ENCODE measurements at regions not wholly inside any gene's neighbourhood (a gene's known extent, or its start where the extent isn't known, plus 50 kb on each side); places are given as distances from the start of the nearest gene placed in this dataset.

- H3K36me3 Mint-ChIP-seq (ENCODE audit: low read depth, unreplicated experiment): no peaks in the 10 kb centered on the region
- Histone ChIP-seq H3K36me3 (ENCODE audit: insufficient read depth, low read length) (no peaks in the 10 kb centered on the region), H3K79me2 (ENCODE audit: insufficient read depth, low read length) (no peaks in the 10 kb centered on the region), H2AFZ (ENCODE audit: low read depth, low read length) (no peak overlapping the region), H3K4me1 (ENCODE audit: insufficient read depth, low read length) (peaks cover 7% of the 10 kb centered on the region), H4K20me1 (ENCODE audit: insufficient read depth, low read length) (no peaks in the 10 kb centered on the region), H3K27ac (ENCODE audit: low read depth, low read length) (no peak overlapping the region), H3K9ac (ENCODE audit: low read length) (no peak overlapping the region), H3K4me3 (ENCODE audit: insufficient read depth, low read depth, low read length) (no peak overlapping the region), H3K4me2 (ENCODE audit: low read length) (no peak overlapping the region), H3K27me3 (ENCODE audit: insufficient read depth, low read length) (no peaks in the 10 kb centered on the region), H3K9me3 (ENCODE audit: insufficient read depth, low read depth, low read length) (no peaks in the 10 kb centered on the region)
- peaks cover 10% of the 10 kb centered on the region for H3K4me1 Mint-ChIP-seq (ENCODE audit: low read depth, unreplicated experiment)
- TF ChIP-seq CTCF (IDR thresholded peaks at IDR 0.05; ENCODE audit: insufficient read depth, low read depth, low read length) (no peak), EZH2 (IDR thresholded peaks at IDR 0.05; ENCODE audit: insufficient read depth, low read length) (no peak)
- no peak overlapping the region for H3K4me3 Mint-ChIP-seq (ENCODE audit: unreplicated experiment)
- no peaks in the 10 kb centered on the region for H3K27me3 Mint-ChIP-seq (ENCODE audit: low read depth, unreplicated experiment)
- no peaks in the 10 kb centered on the region for H3K9me3 Mint-ChIP-seq (ENCODE audit: unreplicated experiment)
- no peak overlapping the region for H3K27ac Mint-ChIP-seq (ENCODE audit: unreplicated experiment)
- DNase-seq (ENCODE audit: low read depth): no peak
- no peak for FAIRE-seq
Measured at GRCh38 chr13:47502166-47502565, 498.9 kb downstream of the SUCLA2 start.

GRCh38 chr13:47499358-47500150, 501.5 kb downstream of the SUCLA2 start:
- Histone ChIP-seq H3K79me2 (ENCODE audit: insufficient read depth, low read length) (no peaks in the 10 kb centered on the region), H3K9me3 (ENCODE audit: insufficient read depth, low read depth, low read length) (no peaks in the 10 kb centered on the region), H3K9ac (ENCODE audit: low read length) (peak overlapping the region; percentile 52), H3K4me3 (ENCODE audit: insufficient read depth, low read depth, low read length) (peak overlapping the region; percentile 40), H3K4me1 (ENCODE audit: insufficient read depth, low read length) (peaks cover 7% of the 10 kb centered on the region), H2AFZ (ENCODE audit: low read depth, low read length) (peak overlapping the region; percentile 72), H3K27me3 (ENCODE audit: insufficient read depth, low read length) (no peaks in the 10 kb centered on the region), H3K36me3 (ENCODE audit: insufficient read depth, low read length) (no peaks in the 10 kb centered on the region), H4K20me1 (ENCODE audit: insufficient read depth, low read length) (no peaks in the 10 kb centered on the region), H3K27ac (ENCODE audit: low read depth, low read length) (peak overlapping the region; percentile 71), H3K4me2 (ENCODE audit: low read length) (peak overlapping the region; percentile 67)
- FAIRE-seq: peak; percentile 80
- Mint-ChIP-seq H3K27me3 (ENCODE audit: low read depth, unreplicated experiment) (no peaks in the 10 kb centered on the region), H3K4me3 (ENCODE audit: unreplicated experiment) (no peak overlapping the region), H3K9me3 (ENCODE audit: unreplicated experiment) (no peaks in the 10 kb centered on the region), H3K36me3 (ENCODE audit: low read depth, unreplicated experiment) (no peaks in the 10 kb centered on the region), H3K27ac (ENCODE audit: unreplicated experiment) (peak overlapping the region; percentile 73), H3K4me1 (ENCODE audit: low read depth, unreplicated experiment) (peaks cover 10% of the 10 kb centered on the region)
- TF ChIP-seq EZH2 (IDR thresholded peaks at IDR 0.05; ENCODE audit: insufficient read depth, low read length) (no peak), CTCF (IDR thresholded peaks at IDR 0.05; ENCODE audit: insufficient read depth, low read depth, low read length) (no peak)
- DNase-seq (ENCODE audit: low read depth): peak; percentile 85

GRCh38 chr13:47484548-47484947, 516.5 kb downstream of the SUCLA2 start:
- Histone ChIP-seq H3K79me2 (ENCODE audit: insufficient read depth, low read length) (no peaks in the 10 kb centered on the region), H3K27ac (ENCODE audit: low read depth, low read length) (peak overlapping the region; percentile 49), H2AFZ (ENCODE audit: low read depth, low read length) (peak overlapping the region; percentile 53), H3K27me3 (ENCODE audit: insufficient read depth, low read length) (no peaks in the 10 kb centered on the region), H3K4me1 (ENCODE audit: insufficient read depth, low read length) (peaks cover 13% of the 10 kb centered on the region), H4K20me1 (ENCODE audit: insufficient read depth, low read length) (no peaks in the 10 kb centered on the region), H3K9ac (ENCODE audit: low read length) (no peak overlapping the region), H3K4me3 (ENCODE audit: insufficient read depth, low read depth, low read length) (no peak overlapping the region), H3K36me3 (ENCODE audit: insufficient read depth, low read length) (no peaks in the 10 kb centered on the region), H3K4me2 (ENCODE audit: low read length) (peak overlapping the region; percentile 64), H3K9me3 (ENCODE audit: insufficient read depth, low read depth, low read length) (no peaks in the 10 kb centered on the region)
- peaks cover 2% of the 10 kb centered on the region for H3K9me3 Mint-ChIP-seq (ENCODE audit: unreplicated experiment)
- peak; percentile 95 for FAIRE-seq
- TF ChIP-seq EZH2 (IDR thresholded peaks at IDR 0.05; ENCODE audit: insufficient read depth, low read length) (no peak), CTCF (IDR thresholded peaks at IDR 0.05; ENCODE audit: insufficient read depth, low read depth, low read length) (no peak)
- H3K4me1 Mint-ChIP-seq (ENCODE audit: low read depth, unreplicated experiment): peaks cover 26% of the 10 kb centered on the region
- no peaks in the 10 kb centered on the region for H3K36me3 Mint-ChIP-seq (ENCODE audit: low read depth, unreplicated experiment)
- H3K27ac Mint-ChIP-seq (ENCODE audit: unreplicated experiment): peak overlapping the region; percentile 67
- H3K27me3 Mint-ChIP-seq (ENCODE audit: low read depth, unreplicated experiment): no peaks in the 10 kb centered on the region
- DNase-seq (ENCODE audit: low read depth): peak; percentile 88
- no peak overlapping the region for H3K4me3 Mint-ChIP-seq (ENCODE audit: unreplicated experiment)

All from astrocyte (in vitro differentiated cells and primary cell).